ENCODE measurements at regions not wholly inside any gene's neighbourhood (a gene's known extent, or its start where the extent isn't known, plus 50 kb on each side); places are given as distances from the start of the nearest gene placed in this dataset.

DNA sequence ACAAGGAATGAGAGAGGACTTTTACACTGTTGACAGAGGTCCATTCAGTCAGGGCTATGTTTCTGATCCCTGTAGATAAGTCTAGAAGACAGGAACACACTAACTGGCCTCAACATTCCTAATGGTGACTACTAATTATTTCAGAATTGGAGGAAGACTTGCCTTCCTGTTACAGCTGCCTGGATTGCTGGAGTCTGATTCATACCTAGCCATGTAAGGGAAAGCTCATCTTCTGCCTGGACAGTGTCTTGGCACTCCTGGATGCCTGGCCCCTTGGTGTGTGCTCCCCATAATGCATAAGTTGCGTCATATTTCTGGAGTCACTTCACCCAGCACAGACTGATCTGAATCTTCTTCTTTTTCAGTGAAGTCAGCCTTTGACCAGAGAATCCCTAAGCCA is 326.0 kb upstream of the RUNX1 start:
- ChIA-PET POLR2A (no interaction called here), CTCF (ENCODE audit: low intra/inter-chr PET ratio, low total read pairs) (no interaction called here)
- FAIRE-seq = no peak
- no peak overlapping the region for H2AFZ ChIP-seq (ENCODE audit: low read length)
- no peaks in the 10 kb centered on the region for H4K20me1 ChIP-seq (ENCODE audit: insufficient read depth, low read length)
- no peak for DNase-seq (ENCODE audit: low spot score)
- no TSS peak for BruUV-seq (replicated peaks)
- no peak overlapping the region for H3K9ac ChIP-seq (ENCODE audit: insufficient read depth, low read depth, low read length)
- H3K27ac ChIP-seq (ENCODE audit: extremely low read length, insufficient read depth, low read length) = no peak overlapping the region
- no peak overlapping the region for H3K4me2 ChIP-seq (ENCODE audit: low read depth, low read length)
- no peak for ATAC-seq
- H3K36me3 ChIP-seq (replicated peaks in 1 of 2; ENCODE audit: control insufficient read depth in 1 of 2, insufficient read depth in 2 of 2, low read length in 2 of 2) = no peaks in the 10 kb centered on the region
- intact Hi-C loops (cut with micrococcal nuclease; ENCODE audit: unreplicated experiment) (no loop called here), in situ Hi-C loops (cut with HindIII; ENCODE audit: extremely low pct_ligation_motif_present, low pct_unique_long_range_greater_than_20kb) (no loop called here)
- 90% methylated on average over 1 of the region's 1 CpG for WGBS (ENCODE audit: low lambda C conversion rate)
- H3K4me3 ChIP-seq (replicated peaks in 1 of 3; ENCODE audit: insufficient read depth in 1 of 3, low read depth in 2 of 3, low read length in 3 of 3) = no peak overlapping the region
- no peaks in the 10 kb centered on the region for H3K9me3 ChIP-seq (ENCODE audit: low read length)
- TF ChIP-seq CEBPB (IDR thresholded peaks at IDR 0.05; ENCODE audit: borderline replicate concordance, low read depth, low read length) = peak; percentile 26; the same call in 1 of the 2 replicates
- TF ChIP-seq, protein P1, sequence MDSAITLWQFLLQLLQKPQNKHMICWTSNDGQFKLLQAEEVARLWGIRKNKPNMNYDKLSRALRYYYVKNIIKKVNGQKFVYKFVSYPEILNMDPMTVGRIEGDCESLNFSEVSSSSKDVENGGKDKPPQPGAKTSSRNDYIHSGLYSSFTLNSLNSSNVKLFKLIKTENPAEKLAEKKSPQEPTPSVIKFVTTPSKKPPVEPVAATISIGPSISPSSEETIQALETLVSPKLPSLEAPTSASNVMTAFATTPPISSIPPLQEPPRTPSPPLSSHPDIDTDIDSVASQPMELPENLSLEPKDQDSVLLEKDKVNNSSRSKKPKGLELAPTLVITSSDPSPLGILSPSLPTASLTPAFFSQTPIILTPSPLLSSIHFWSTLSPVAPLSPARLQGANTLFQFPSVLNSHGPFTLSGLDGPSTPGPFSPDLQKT (CRISPR knock-in tag; IDR thresholded peaks at IDR 0.05; ENCODE audit: borderline replicate concordance) = no peak
- TF ChIP-seq, protein P2, sequence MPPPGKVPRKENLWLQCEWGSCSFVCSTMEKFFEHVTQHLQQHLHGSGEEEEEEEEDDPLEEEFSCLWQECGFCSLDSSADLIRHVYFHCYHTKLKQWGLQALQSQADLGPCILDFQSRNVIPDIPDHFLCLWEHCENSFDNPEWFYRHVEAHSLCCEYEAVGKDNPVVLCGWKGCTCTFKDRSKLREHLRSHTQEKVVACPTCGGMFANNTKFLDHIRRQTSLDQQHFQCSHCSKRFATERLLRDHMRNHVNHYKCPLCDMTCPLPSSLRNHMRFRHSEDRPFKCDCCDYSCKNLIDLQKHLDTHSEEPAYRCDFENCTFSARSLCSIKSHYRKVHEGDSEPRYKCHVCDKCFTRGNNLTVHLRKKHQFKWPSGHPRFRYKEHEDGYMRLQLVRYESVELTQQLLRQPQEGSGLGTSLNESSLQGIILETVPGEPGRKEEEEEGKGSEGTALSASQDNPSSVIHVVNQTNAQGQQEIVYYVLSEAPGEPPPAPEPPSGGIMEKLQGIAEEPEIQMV (CRISPR knock-in tag; IDR thresholded peaks at IDR 0.05; ENCODE audit: low read depth) = no peak
- TF ChIP-seq, protein P3, sequence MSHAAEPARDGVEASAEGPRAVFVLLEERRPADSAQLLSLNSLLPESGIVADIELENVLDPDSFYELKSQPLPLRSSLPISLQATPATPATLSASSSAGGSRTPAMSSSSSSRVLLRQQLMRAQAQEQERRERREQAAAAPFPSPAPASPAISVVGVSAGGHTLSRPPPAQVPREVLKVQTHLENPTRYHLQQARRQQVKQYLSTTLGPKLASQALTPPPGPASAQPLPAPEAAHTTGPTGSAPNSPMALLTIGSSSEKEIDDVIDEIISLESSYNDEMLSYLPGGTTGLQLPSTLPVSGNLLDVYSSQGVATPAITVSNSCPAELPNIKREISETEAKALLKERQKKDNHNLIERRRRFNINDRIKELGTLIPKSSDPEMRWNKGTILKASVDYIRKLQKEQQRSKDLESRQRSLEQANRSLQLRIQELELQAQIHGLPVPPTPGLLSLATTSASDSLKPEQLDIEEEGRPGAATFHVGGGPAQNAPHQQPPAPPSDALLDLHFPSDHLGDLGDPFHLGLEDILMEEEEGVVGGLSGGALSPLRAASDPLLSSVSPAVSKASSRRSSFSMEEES (CRISPR knock-in tag; IDR thresholded peaks at IDR 0.05) = no peak
- H3K4me1 ChIP-seq (ENCODE audit: insufficient read depth, low read length) = no peaks in the 10 kb centered on the region
- no peaks in the 10 kb centered on the region for H3K79me2 ChIP-seq (ENCODE audit: insufficient read depth, low read length)
- H3K27me3 ChIP-seq (ENCODE audit: control insufficient read depth in 1 of 2, insufficient read depth in 2 of 2, low read length in 2 of 2) = no peaks in the 10 kb centered on the region

DNA sequence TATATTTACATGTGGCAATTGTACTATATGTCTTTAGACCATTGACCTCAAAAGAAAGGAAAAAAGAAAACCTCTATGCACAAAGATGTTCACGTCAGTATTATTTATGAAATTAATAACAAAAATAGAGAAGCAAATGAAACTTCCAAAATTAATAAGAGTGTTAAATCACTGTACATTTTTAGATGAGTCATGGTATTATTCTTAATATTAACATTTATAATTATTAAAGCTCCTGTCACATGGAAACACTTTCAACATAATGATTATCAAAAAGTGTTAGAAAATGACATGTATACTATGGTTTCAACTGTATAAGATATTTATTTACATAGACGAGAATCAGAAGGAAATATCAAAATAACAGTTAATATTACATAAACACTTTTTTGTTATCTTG is 324.9 kb upstream of the RUNX1 start:
- H3K4me3 ChIP-seq (replicated peaks in 1 of 3; ENCODE audit: insufficient read depth in 1 of 3, low read depth in 2 of 3, low read length in 3 of 3) = no peak overlapping the region
- H3K79me2 ChIP-seq (ENCODE audit: insufficient read depth, low read length) = no peaks in the 10 kb centered on the region
- no peak overlapping the region for H3K4me2 ChIP-seq (ENCODE audit: low read depth, low read length)
- H3K9me3 ChIP-seq (ENCODE audit: low read length) = no peaks in the 10 kb centered on the region
- no peak overlapping the region for H3K27ac ChIP-seq (ENCODE audit: extremely low read length, insufficient read depth, low read length)
- ChIA-PET POLR2A (no interaction called here), CTCF (ENCODE audit: low intra/inter-chr PET ratio, low total read pairs) (no interaction called here)
- intact Hi-C loops (cut with micrococcal nuclease; ENCODE audit: unreplicated experiment) (no loop called here), in situ Hi-C loops (cut with HindIII; ENCODE audit: extremely low pct_ligation_motif_present, low pct_unique_long_range_greater_than_20kb) (no loop called here)
- H4K20me1 ChIP-seq (ENCODE audit: insufficient read depth, low read length) = no peaks in the 10 kb centered on the region
- DNase-seq (ENCODE audit: low spot score) (no peak), FAIRE-seq (no peak), ATAC-seq (no peak)
- WGBS (ENCODE audit: low lambda C conversion rate) = 37% methylated on average over 2 of the region's 2 CpGs
- H3K36me3 ChIP-seq (replicated peaks in 1 of 2; ENCODE audit: control insufficient read depth in 1 of 2, insufficient read depth in 2 of 2, low read length in 2 of 2) = no peaks in the 10 kb centered on the region
- no TSS peak for BruUV-seq (replicated peaks)
- no peaks in the 10 kb centered on the region for H3K4me1 ChIP-seq (ENCODE audit: insufficient read depth, low read length)
- H3K27me3 ChIP-seq (ENCODE audit: control insufficient read depth in 1 of 2, insufficient read depth in 2 of 2, low read length in 2 of 2) = no peaks in the 10 kb centered on the region
- no peak overlapping the region for H2AFZ ChIP-seq (ENCODE audit: low read length)
- no peak overlapping the region for H3K9ac ChIP-seq (ENCODE audit: insufficient read depth, low read depth, low read length)
- no peak for TF ChIP-seq ZFY (CRISPR knock-in tag; IDR thresholded peaks at IDR 0.05)
- TF ChIP-seq CCDC6 (CRISPR knock-in tag; IDR thresholded peaks at IDR 0.05) = no peak
- TF ChIP-seq, protein P4, sequence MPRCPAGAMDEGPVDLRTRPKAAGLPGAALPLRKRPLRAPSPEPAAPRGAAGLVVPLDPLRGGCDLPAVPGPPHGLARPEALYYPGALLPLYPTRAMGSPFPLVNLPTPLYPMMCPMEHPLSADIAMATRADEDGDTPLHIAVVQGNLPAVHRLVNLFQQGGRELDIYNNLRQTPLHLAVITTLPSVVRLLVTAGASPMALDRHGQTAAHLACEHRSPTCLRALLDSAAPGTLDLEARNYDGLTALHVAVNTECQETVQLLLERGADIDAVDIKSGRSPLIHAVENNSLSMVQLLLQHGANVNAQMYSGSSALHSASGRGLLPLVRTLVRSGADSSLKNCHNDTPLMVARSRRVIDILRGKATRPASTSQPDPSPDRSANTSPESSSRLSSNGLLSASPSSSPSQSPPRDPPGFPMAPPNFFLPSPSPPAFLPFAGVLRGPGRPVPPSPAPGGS (CRISPR knock-in tag; IDR thresholded peaks at IDR 0.05) = no peak
- no peak for TF ChIP-seq PAWR (CRISPR knock-in tag; IDR thresholded peaks at IDR 0.05; ENCODE audit: borderline replicate concordance)
- TF ChIP-seq ERF (CRISPR knock-in tag; IDR thresholded peaks at IDR 0.05) = no peak
- TF ChIP-seq, protein P2 (CRISPR knock-in tag; IDR thresholded peaks at IDR 0.05; ENCODE audit: low read depth) = no peak
- TF ChIP-seq, protein P5, sequence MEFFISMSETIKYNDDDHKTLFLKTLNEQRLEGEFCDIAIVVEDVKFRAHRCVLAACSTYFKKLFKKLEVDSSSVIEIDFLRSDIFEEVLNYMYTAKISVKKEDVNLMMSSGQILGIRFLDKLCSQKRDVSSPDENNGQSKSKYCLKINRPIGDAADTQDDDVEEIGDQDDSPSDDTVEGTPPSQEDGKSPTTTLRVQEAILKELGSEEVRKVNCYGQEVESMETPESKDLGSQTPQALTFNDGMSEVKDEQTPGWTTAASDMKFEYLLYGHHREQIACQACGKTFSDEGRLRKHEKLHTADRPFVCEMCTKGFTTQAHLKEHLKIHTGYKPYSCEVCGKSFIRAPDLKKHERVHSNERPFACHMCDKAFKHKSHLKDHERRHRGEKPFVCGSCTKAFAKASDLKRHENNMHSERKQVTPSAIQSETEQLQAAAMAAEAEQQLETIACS (CRISPR knock-in tag; IDR thresholded peaks at IDR 0.05) = no peak

Data from HepG2 (cell line).